ENCODE measurements at regions not wholly inside any gene's neighbourhood (a gene's known extent, or its start where the extent isn't known, plus 50 kb on each side); places are given as distances from the start of the nearest gene placed in this dataset.

- Histone ChIP-seq H3K27me3 (ENCODE audit: control insufficient read depth, insufficient read depth, low read length) (no peaks in the 10 kb centered on the region), H3K4me1 (ENCODE audit: control insufficient read depth, insufficient read depth, low read length) (no peaks in the 10 kb centered on the region), H3K36me3 (ENCODE audit: control insufficient read depth, insufficient read depth, low read length) (no peaks in the 10 kb centered on the region), H3K4me3 (ENCODE audit: low read depth in 2 of 2, low read length in 2 of 2) (no peak overlapping the region), H3K27ac (ENCODE audit: low read length) (no peak overlapping the region), H3K9me3 (ENCODE audit: control insufficient read depth, insufficient read depth, low read depth, low read length) (no peaks in the 10 kb centered on the region)
- intact Hi-C loops (cut with micrococcal nuclease; ENCODE audit: unreplicated experiment) (no loop called here), in situ Hi-C loops (cut with HindIII; ENCODE audit: low pct_unique_long_range_greater_than_20kb, low sequenced_read_pairs) (no loop called here)
- ChIA-PET CTCF (no interaction called here), POLR2A (no interaction called here)
- BruUV-seq (replicated peaks) = no TSS peak
- TF ChIP-seq POLR2AphosphoS5 (IDR thresholded peaks at IDR 0.05; ENCODE audit: low read depth, low read length) = no peak
- TF ChIP-seq CTCF (IDR thresholded peaks at IDR 0.05) = no peak
- no peak for TF ChIP-seq SIN3A (IDR thresholded peaks at IDR 0.05; ENCODE audit: borderline replicate concordance, insufficient read depth, low read depth, low read length)
- TF ChIP-seq TCF7L2 (IDR thresholded peaks at IDR 0.05; ENCODE audit: low read depth, low read length) = no peak
- TF ChIP-seq REST (IDR thresholded peaks at IDR 0.05; ENCODE audit: insufficient read depth in 1 of 2, low read depth in 2 of 2, low read length in 1 of 2) = no peak
- DNase-seq (ENCODE audit: low read depth, low spot score) (no peak), ATAC-seq (no peak)
Measured at GRCh38 chr1:88407248-88407647, 276.8 kb upstream of the PKN2 start.

- no peak for DNase-seq (ENCODE audit: low read depth, low spot score)
- no TSS peak for BruUV-seq (replicated peaks)
- Histone ChIP-seq H3K36me3 (ENCODE audit: control insufficient read depth, insufficient read depth, low read length) (no peaks in the 10 kb centered on the region), H3K27me3 (ENCODE audit: control insufficient read depth, insufficient read depth, low read length) (no peaks in the 10 kb centered on the region), H3K27ac (ENCODE audit: low read length) (no peak overlapping the region), H3K4me3 (ENCODE audit: low read depth in 2 of 2, low read length in 2 of 2) (no peak overlapping the region), H3K4me1 (ENCODE audit: control insufficient read depth, insufficient read depth, low read length) (no peaks in the 10 kb centered on the region), H3K9me3 (ENCODE audit: control insufficient read depth, insufficient read depth, low read depth, low read length) (0 out of 2 replicates have a peak, but pooled peaks cover 6% of the 10 kb centered on the region)
- TF ChIP-seq POLR2AphosphoS5 (IDR thresholded peaks at IDR 0.05; ENCODE audit: low read depth, low read length) = no peak
- POLR2A ChIA-PET = no interaction called here
- no peak for ATAC-seq
- intact Hi-C loops (cut with micrococcal nuclease; ENCODE audit: unreplicated experiment) = no loop called here
- CTCF ChIA-PET = no interaction called here
- in situ Hi-C loops (cut with HindIII; ENCODE audit: low pct_unique_long_range_greater_than_20kb, low sequenced_read_pairs) = no loop called here
Measured at GRCh38 chr1:88421997-88422396, 262.1 kb upstream of the PKN2 start.

- Histone ChIP-seq H3K4me1 (ENCODE audit: control insufficient read depth, insufficient read depth, low read length) (no peaks in the 10 kb centered on the region), H3K27me3 (ENCODE audit: control insufficient read depth, insufficient read depth, low read length) (no peaks in the 10 kb centered on the region), H3K27ac (ENCODE audit: low read length) (no peak overlapping the region), H3K36me3 (ENCODE audit: control insufficient read depth, insufficient read depth, low read length) (no peaks in the 10 kb centered on the region), H3K4me3 (ENCODE audit: low read depth in 2 of 2, low read length in 2 of 2) (no peak overlapping the region), H3K9me3 (ENCODE audit: control insufficient read depth, insufficient read depth, low read depth, low read length) (0 out of 2 replicates have a peak, but pooled peaks cover 3% of the 10 kb centered on the region)
- ChIA-PET POLR2A (no interaction called here), CTCF (no interaction called here)
- intact Hi-C loops (cut with micrococcal nuclease; ENCODE audit: unreplicated experiment) (no loop called here), in situ Hi-C loops (cut with HindIII; ENCODE audit: low pct_unique_long_range_greater_than_20kb, low sequenced_read_pairs) (no loop called here)
- TF ChIP-seq CTCF (IDR thresholded peaks at IDR 0.05) (no peak), POLR2AphosphoS5 (IDR thresholded peaks at IDR 0.05; ENCODE audit: low read depth, low read length) (no peak), REST (IDR thresholded peaks at IDR 0.05; ENCODE audit: insufficient read depth in 1 of 2, low read depth in 2 of 2, low read length in 1 of 2) (no peak), TCF7L2 (IDR thresholded peaks at IDR 0.05; ENCODE audit: low read depth, low read length) (no peak), SIN3A (IDR thresholded peaks at IDR 0.05; ENCODE audit: borderline replicate concordance, insufficient read depth, low read depth, low read length) (no peak)
- DNase-seq (ENCODE audit: low read depth, low spot score) (no peak), ATAC-seq (no peak)
- BruUV-seq (replicated peaks) = no TSS peak
Measured at GRCh38 chr1:88433556-88433955, 250.5 kb upstream of the PKN2 start.

Data from Panc1 (cell line).